Astrocyte (in vitro differentiated cells and primary cell): ENCODE measurements at regions not wholly inside any gene's neighbourhood (a gene's known extent, or its start where the extent isn't known, plus 50 kb on each side); places are given as distances from the start of the nearest gene placed in this dataset.

Experiments
- DNase-seq: peaks from one replicate; pipeline ENCODE4 v3.0.0-alpha.2; 2010; ENCODE audit warnings: low read depth
- FAIRE-seq: peaks from 2 replicates; lab custom pipeline; 2011; peaks lifted over from hg19 to GRCh38; lab: Jason Lieb, UNC
- H2AFZ ChIP-seq: 2 replicates; pipeline ENCODE4 v1.6.0; 2012; ENCODE audit warnings: low read depth, low read length, inconsistent platforms
- H3K27ac ChIP-seq: 2 replicates; pipeline ENCODE4 v1.5.1; 2011; ENCODE audit warnings: low read depth, low read length, inconsistent platforms
- H3K27me3 ChIP-seq: 2 replicates; pipeline ENCODE4 v1.6.0; 2011; ENCODE audit warnings: low read length, inconsistent platforms; ENCODE audit not compliant: insufficient read depth
- H3K36me3 ChIP-seq: 2 replicates; pipeline ENCODE4 v1.5.1; 2011; ENCODE audit warnings: low read length, inconsistent platforms; ENCODE audit not compliant: insufficient read depth
- H3K4me1 ChIP-seq: 2 replicates; pipeline ENCODE4 v1.5.1; 2011; ENCODE audit warnings: low read length, inconsistent platforms; ENCODE audit not compliant: insufficient read depth
- H3K4me2 ChIP-seq: 2 replicates; pipeline ENCODE4 v1.6.0; 2012; ENCODE audit warnings: low read length, inconsistent platforms
- H3K4me3 ChIP-seq: 2 replicates; pipeline ENCODE4 v1.5.1; 2011; ENCODE audit warnings: low read depth, mild to moderate bottlenecking, low read length, inconsistent platforms; ENCODE audit not compliant: insufficient read depth
- H3K79me2 ChIP-seq: 2 replicates; pipeline ENCODE4 v1.6.0; 2012; ENCODE audit warnings: mild to moderate bottlenecking, low read length, inconsistent platforms; ENCODE audit not compliant: insufficient read depth
- H3K9ac ChIP-seq: 2 replicates; pipeline ENCODE4 v1.6.0; 2012; ENCODE audit warnings: mild to moderate bottlenecking, low read length, inconsistent platforms
- H3K9me3 ChIP-seq: 2 replicates; pipeline ENCODE4 v1.5.1; 2012; ENCODE audit warnings: low read depth, mild to moderate bottlenecking, low read length, inconsistent platforms; ENCODE audit not compliant: insufficient read depth
- H4K20me1 ChIP-seq: 2 replicates; pipeline ENCODE4 v1.6.0; 2012; ENCODE audit warnings: low read length, inconsistent platforms; ENCODE audit not compliant: insufficient read depth
- H3K27ac Mint-ChIP-seq: one replicate; pipeline ENCODE4 v1.8.0; 2021; ENCODE audit warnings: mild to moderate bottlenecking, mixed read lengths; ENCODE audit not compliant: unreplicated experiment
- H3K27me3 Mint-ChIP-seq: one replicate; pipeline ENCODE4 v1.8.0; 2021; ENCODE audit warnings: low read depth, mixed read lengths; ENCODE audit not compliant: unreplicated experiment
- H3K36me3 Mint-ChIP-seq: one replicate; pipeline ENCODE4 v1.8.0; 2021; ENCODE audit warnings: low read depth, mixed read lengths; ENCODE audit not compliant: unreplicated experiment
- H3K4me1 Mint-ChIP-seq: one replicate; pipeline ENCODE4 v1.8.0; 2021; ENCODE audit warnings: low read depth, mixed read lengths; ENCODE audit not compliant: unreplicated experiment
- H3K4me3 Mint-ChIP-seq: one replicate; pipeline ENCODE4 v1.8.0; 2021; ENCODE audit warnings: mild to moderate bottlenecking, moderate library complexity, mixed read lengths; ENCODE audit not compliant: unreplicated experiment
- H3K9me3 Mint-ChIP-seq: one replicate; pipeline ENCODE4 v1.8.0; 2021; ENCODE audit warnings: mild to moderate bottlenecking, mixed read lengths; ENCODE audit not compliant: unreplicated experiment
- EZH2 ChIP-seq: IDR thresholded peaks from 2 replicates; pipeline ENCODE4 v1.6.1; 2012; ENCODE audit warnings: mild to moderate bottlenecking, low read length, inconsistent platforms; ENCODE audit not compliant: insufficient read depth
- TF ChIP-seq, protein P1 (sequence below): IDR thresholded peaks from 2 replicates; pipeline ENCODE4 v1.5.1; 2011; ENCODE audit warnings: low read depth, mild to moderate bottlenecking, inconsistent platforms, low read length, moderate library complexity; ENCODE audit not compliant: insufficient read depth

DNA sequence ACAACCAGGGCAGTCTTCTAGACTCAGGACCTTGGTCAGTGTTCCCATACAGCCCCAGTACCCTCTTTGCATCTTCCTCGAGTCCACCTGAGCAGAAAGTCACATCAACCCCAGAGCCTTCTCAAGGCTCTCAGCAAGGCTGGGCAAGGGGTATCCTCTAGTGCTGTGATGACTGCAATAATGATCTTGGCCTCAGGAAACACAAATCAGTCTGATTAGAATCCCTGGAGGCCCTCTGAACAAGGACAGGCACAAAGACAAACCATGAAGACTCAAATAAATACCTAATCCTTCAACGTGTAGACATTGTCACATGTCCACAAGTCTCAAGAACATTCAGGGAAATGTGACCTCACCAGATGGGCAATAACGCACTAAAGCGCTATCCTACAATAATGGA lies 468.2 kb downstream of the TBC1D4 start:
- no peak overlapping the region for H3K27ac ChIP-seq
- H3K79me2 ChIP-seq = no peaks in the 10 kb centered on the region
- no peaks in the 10 kb centered on the region for H3K4me1 ChIP-seq
- no peak overlapping the region for H3K4me3 ChIP-seq
- no peak for FAIRE-seq
- no peaks in the 10 kb centered on the region for H3K36me3 ChIP-seq
- no peaks in the 10 kb centered on the region for H3K27me3 ChIP-seq
- H3K9ac ChIP-seq = no peak overlapping the region
- H3K4me2 ChIP-seq = no peak overlapping the region
- H3K4me3 Mint-ChIP-seq = no peak overlapping the region
- no peaks in the 10 kb centered on the region for H3K9me3 ChIP-seq
- H3K27me3 Mint-ChIP-seq = peaks cover 8% of the 10 kb centered on the region
- TF ChIP-seq EZH2 = no peak
- TF ChIP-seq, protein P1, sequence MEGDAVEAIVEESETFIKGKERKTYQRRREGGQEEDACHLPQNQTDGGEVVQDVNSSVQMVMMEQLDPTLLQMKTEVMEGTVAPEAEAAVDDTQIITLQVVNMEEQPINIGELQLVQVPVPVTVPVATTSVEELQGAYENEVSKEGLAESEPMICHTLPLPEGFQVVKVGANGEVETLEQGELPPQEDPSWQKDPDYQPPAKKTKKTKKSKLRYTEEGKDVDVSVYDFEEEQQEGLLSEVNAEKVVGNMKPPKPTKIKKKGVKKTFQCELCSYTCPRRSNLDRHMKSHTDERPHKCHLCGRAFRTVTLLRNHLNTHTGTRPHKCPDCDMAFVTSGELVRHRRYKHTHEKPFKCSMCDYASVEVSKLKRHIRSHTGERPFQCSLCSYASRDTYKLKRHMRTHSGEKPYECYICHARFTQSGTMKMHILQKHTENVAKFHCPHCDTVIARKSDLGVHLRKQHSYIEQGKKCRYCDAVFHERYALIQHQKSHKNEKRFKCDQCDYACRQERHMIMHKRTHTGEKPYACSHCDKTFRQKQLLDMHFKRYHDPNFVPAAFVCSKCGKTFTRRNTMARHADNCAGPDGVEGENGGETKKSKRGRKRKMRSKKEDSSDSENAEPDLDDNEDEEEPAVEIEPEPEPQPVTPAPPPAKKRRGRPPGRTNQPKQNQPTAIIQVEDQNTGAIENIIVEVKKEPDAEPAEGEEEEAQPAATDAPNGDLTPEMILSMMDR = no peak
- H3K27ac Mint-ChIP-seq = no peak overlapping the region
- no peaks in the 10 kb centered on the region for H3K9me3 Mint-ChIP-seq
- no peaks in the 10 kb centered on the region for H3K36me3 Mint-ChIP-seq
- no peaks in the 10 kb centered on the region for H3K4me1 Mint-ChIP-seq
- H4K20me1 ChIP-seq = no peaks in the 10 kb centered on the region
- H2AFZ ChIP-seq = no peak overlapping the region
- no peak for DNase-seq

DNA sequence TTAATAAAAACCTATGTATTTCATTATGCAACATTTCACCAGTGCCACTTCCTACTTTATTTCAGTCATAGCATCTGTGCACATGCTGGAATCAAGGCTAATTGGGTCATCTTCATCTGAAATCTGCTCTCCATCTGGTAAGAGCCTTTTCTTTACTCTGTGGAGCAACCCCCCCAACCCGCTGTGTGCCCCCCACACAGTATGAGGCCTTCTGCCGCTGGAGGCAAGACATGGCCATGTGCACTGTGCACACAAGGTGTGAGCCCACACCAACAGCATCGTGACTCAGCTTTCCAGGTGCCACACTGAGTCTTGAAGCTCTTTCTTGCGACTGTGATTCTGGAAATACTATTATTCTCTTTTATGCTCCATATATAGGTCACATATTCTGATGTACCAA lies 471.0 kb downstream of the TBC1D4 start:
- H3K4me1 ChIP-seq = no peaks in the 10 kb centered on the region
- H4K20me1 ChIP-seq = no peaks in the 10 kb centered on the region
- Mint-ChIP-seq H3K27me3 (peaks cover 8% of the 10 kb centered on the region), H3K36me3 (no peaks in the 10 kb centered on the region), H3K4me1 (no peaks in the 10 kb centered on the region), H3K4me3 (no peak overlapping the region), H3K9me3 (no peaks in the 10 kb centered on the region), H3K27ac (no peak overlapping the region)
- H3K9ac ChIP-seq = no peak overlapping the region
- TF ChIP-seq, protein P1 = no peak
- no peak for TF ChIP-seq EZH2
- H3K36me3 ChIP-seq = no peaks in the 10 kb centered on the region
- H3K27ac ChIP-seq = no peak overlapping the region
- H3K79me2 ChIP-seq = no peaks in the 10 kb centered on the region
- no peaks in the 10 kb centered on the region for H3K27me3 ChIP-seq
- no peaks in the 10 kb centered on the region for H3K9me3 ChIP-seq
- no peak overlapping the region for H3K4me3 ChIP-seq
- no peak overlapping the region for H2AFZ ChIP-seq
- FAIRE-seq = no peak
- no peak overlapping the region for H3K4me2 ChIP-seq
- DNase-seq = no peak

DNA sequence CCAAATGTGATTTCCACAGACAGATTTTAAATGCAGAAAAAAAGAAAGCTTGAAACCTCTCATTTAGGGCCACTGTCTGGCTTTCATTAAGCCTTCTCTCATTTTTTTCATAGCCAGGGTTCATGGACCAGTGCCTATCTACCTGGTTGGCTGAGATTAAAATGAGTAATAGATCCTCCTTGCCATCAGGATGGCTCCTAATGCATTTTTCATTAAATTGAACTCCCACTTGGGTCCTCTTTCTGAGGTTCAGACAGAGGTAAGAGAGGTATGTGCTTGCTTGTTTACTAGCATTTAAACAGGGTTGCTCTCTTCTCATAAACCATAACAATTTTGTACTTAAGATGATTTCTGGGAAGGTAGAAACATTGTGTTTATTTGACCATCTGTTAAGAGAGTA lies 473.0 kb downstream of the TBC1D4 start:
- H3K9ac ChIP-seq = no peak overlapping the region
- Mint-ChIP-seq H3K4me3 (no peak overlapping the region), H3K27me3 (peaks cover 8% of the 10 kb centered on the region), H3K4me1 (no peaks in the 10 kb centered on the region), H3K27ac (no peak overlapping the region), H3K9me3 (no peaks in the 10 kb centered on the region), H3K36me3 (no peaks in the 10 kb centered on the region)
- no peak overlapping the region for H2AFZ ChIP-seq
- H4K20me1 ChIP-seq = no peaks in the 10 kb centered on the region
- TF ChIP-seq, protein P1 = no peak
- TF ChIP-seq EZH2 = no peak
- no peak overlapping the region for H3K4me2 ChIP-seq
- no peak overlapping the region for H3K27ac ChIP-seq
- no peaks in the 10 kb centered on the region for H3K36me3 ChIP-seq
- H3K4me1 ChIP-seq = no peaks in the 10 kb centered on the region
- no peak for FAIRE-seq
- no peaks in the 10 kb centered on the region for H3K27me3 ChIP-seq
- H3K79me2 ChIP-seq = no peaks in the 10 kb centered on the region
- no peak for DNase-seq
- no peak overlapping the region for H3K4me3 ChIP-seq
- no peaks in the 10 kb centered on the region for H3K9me3 ChIP-seq
